ENCODE measurements at regions not wholly inside any gene's neighbourhood (a gene's known extent, or its start where the extent isn't known, plus 50 kb on each side); places are given as distances from the start of the nearest gene placed in this dataset.

DNA sequence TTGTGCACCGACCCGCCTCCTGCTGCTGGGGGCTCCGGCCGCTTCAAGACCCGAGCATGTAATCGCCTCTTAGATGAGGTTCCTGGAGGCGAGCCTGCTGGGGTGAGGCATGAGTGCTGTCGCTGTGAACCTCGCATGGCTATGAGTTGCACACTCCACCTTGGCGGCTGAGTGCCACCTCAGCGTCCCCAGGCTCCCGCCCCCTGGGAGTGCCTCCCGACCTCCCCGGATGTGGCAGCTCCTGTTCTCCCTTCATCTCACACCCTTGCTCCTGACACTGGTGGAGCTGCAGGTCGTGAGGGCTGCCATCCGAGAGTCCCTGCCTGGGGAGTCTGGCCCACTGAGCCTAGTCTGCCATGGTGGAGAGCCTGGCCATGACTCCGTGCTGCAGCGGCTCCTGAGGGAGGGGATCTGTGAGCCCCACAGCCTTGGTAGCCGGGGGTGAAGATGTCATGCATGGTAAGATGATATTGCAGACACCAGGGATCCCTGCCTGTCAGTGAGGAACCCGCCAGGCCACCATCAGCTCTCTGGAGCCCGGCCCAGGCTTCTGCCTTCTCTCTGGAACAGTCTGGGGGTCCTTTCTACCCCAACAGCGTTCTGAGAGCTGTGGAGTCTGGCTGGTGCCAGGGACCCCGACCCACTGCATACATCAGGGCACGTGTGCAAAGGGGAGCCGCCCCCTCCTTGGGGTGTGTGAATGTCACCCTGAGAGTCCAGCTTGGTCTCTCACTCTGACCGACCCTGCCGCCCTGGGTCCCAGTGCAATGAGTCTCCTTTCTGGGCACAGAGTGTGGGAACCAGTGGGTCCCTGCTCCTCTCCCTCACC, 61.6 kb upstream of the HS6ST1 start:
- DNase-seq (ENCODE audit: low read depth): no peak

GRCh38 chr2:128380961-128381938, 62.6 kb upstream of the HS6ST1 start:
- no peak for DNase-seq (ENCODE audit: low read depth)

DNA sequence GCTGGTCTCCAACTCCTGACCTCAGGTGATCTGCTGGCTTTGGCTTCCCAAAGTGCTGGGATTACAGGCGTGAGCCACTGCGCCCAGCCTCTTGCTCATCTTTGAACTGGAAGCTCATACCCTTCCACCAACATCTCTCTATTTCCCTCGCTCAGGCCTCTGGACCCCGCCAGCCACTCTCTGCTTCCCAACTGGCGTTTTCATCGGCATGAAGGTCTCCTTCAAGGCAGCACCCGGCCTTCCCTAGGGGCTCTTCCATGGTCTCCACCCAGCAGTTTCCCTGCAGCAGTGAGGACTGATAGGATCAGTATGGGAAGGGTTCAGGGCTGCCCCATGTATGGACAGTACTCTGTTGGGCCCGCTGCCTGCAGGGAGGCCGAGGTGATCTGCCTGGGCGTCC, 65.8 kb upstream of the HS6ST1 start:
- DNase-seq (ENCODE audit: low read depth): no peak

DNA sequence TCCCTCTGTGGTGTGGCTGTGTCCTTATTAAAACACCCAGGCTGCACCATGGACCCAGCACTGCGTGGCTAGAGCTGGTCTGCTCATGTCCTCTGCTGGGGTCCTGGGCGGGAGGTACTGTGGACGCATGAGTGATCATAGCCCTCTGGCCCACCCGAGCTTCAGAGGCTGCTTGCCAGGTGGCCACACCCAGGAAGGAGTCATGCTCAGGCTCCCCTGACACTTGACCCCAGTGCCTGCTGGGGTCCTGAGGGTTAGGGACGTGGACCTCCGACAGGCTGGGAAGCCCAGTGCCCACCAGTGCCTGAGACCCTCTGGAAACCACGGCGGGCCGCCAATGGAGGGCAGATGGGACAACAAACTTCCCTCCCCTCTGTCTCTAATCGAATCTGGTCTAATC, 66.3 kb upstream of the HS6ST1 start:
- DNase-seq (ENCODE audit: low read depth): no peak

DNA sequence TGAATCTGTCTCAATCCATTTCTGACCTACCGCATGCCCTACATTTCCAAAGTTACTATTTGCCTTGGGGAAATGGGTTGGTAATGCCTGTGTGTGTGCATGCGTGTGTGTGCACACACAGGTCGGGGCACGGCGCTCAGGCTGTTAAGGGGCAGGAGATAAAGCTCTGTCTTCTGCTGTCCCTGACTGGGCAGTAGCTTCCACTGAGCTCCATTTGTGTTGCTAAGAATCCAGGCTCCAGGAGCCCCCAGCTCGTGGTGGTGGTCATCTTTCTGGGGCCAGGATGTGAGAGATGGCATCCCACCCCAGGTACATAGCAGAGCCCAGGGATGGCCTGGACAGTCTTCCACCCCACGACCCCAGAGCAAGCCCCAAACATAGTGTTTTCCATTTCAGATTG, 66.7 kb upstream of the HS6ST1 start:
- no peak for DNase-seq (ENCODE audit: low read depth)

DNA sequence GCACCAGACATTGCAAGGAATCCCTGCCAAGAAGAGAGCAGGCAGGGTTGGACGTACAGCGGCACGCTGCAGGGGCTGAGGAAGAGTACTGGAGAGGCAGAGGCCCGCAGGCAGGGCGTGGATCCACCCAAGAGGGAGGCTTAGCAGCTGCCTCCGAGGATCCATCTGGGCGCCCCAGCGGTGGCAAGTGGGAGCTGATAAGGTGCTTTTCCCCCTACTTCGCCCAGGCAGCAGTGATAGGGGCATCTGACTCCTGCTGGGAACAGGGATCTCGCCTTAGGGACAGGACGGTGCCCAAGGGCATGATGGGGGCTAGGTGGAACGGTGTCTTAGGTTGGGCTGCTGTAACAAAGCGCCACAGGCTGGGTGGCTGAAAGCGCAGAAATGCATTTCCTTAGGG, 67.4 kb upstream of the HS6ST1 start:
- no peak for DNase-seq (ENCODE audit: low read depth)

DNA sequence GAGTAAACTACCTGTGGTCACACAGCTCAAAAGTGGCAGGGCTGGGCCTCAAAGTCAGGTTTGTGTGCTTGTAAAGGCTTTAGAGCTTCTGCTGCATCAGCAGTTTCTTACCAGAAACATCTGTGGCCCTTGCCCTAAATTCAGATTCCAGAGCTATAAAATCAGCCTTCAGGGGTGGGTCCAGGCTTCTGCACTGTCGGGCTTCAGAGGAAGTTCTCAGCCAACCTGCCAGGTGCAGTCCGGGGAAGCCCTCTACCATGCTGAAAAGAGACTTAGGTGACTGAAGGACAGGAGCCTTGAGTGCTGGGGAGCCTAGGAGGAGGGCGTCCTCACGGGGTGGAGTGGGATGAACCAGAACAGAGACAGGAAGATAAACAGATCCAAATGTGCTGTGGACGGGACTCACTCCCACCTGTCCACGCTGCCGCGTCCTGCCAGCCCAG, 69.9 kb upstream of the HS6ST1 start:
- DNase-seq (ENCODE audit: low read depth): no peak

GRCh38 chr2:128389388-128390086, 70.9 kb upstream of the HS6ST1 start:
- no peak for DNase-seq (ENCODE audit: low read depth)

GRCh38 chr2:128390256-128390990, 71.8 kb upstream of the HS6ST1 start:
- no peak for DNase-seq (ENCODE audit: low read depth)

DNA sequence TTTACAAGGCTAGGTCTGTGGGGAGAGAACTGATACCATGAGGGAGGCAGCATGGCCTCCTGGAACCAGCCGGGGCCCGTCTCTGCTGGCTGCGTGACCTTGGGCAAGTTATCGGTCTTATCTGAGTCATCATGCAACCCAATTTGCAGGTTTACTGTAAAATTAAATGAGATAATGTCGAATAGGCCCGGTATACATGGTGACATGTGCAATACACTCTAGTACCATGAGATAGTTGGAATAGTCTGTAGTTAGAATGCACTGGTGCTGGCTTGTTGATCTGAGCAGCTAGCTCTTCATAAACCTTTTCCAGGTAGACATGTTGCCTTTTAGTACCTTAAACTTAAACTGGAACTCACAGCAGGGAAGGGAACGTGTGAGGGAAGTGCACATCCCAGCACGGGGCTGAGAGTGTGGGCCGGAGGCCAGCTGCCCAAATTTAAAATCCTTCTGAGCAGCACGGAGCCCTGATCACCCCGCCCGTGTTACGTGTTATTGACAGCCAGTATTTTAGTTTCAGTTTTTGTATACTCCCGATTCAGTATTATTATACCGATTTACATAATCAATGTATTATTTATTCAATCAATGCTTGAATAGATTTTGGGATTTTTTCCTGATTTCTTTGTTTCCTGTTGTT, 72.4 kb upstream of the HS6ST1 start:
- no peak for DNase-seq (ENCODE audit: low read depth)

DNA sequence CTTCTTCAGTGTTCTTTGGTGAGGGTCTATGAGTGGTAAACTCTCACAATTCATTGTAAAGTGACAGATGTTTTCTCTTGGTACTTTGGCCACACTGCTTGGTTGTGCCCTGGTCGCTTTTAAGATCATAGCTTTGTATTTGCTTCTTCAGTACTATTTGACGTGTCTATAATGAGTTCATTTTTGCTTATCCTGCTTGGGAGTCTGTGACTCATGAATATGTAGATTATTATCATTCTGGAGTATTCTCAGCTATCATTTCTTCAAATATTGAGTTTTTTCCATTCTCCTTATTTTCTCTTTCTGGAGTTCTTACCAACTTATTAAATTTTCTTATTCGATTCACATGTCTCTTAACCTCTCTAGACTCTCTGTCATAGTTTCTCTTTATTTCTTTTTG, 73.0 kb upstream of the HS6ST1 start:
- DNase-seq (ENCODE audit: low read depth): no peak

- no peak for DNase-seq (ENCODE audit: low read depth)
These were observed 73.5 kb upstream of the HS6ST1 start for GRCh38 chr2:128392207-128392606.

- no peak for DNase-seq (ENCODE audit: low read depth)
These were observed 75.5 kb upstream of the HS6ST1 start for GRCh38 chr2:128394007-128394730.

GRCh38 chr2:128395196-128395595, 76.5 kb upstream of the HS6ST1 start:
- DNase-seq (ENCODE audit: low read depth): no peak

DNA sequence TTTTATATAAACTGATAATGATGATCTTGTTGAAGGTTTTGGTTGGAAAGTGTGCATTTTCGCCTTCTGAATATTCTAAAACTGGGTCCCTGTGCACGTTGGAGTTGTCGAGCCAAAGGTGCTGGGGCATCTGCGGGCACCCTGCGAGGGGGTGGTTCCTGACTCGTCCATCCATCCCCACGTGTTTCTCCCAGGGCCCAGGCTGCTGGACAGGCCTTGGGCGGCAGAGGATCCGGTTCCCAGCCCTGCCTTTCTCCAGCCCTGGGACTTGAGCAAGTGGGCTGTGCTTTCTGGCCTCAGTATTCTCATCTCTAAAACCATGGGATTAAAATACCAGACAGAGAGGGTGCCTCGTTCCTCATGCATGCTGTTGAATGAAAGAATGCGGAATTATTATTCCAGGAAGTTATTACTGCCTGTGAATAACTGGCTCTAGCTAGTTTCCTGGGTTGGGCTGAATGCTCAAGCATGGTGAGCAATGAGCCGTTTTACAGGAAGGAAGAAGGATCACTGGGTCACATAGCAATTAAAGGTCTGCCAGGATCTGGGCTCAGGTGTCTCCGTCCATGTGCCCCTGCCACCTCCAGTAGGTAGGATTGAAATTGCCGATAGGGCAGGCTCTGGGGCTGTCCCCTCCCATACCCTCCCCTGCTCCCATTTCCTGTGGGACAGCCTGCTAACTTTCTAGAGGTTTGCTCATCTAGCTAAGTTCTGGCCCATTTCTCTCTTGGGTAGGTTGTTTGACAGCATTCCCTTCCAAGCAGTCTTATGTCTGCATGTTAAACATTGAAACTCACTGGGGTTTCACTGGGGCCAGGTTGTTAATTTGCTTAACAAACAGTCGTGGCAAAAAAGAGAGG, 77.2 kb upstream of the HS6ST1 start:
- no peak for DNase-seq (ENCODE audit: low read depth)

DNA sequence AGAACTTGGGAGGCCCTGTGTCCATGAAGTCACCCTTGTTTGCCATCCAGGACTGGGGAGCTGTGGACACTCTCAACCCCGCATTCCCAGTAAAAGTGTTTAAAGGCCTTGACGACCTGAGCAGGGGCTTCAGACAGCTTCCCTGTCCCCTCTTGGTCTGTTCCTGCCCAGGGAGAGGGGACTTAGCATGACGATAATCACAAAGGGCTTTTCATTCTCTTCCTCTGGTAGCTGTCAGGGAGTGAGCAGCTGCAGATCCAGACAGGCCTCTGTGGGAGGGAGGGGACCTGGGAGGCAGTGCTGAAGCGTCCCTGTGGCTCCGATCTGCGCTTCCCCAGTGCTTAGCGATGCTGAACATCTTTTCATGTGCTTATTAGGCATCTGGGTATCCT, 77.8 kb upstream of the HS6ST1 start:
- no peak for DNase-seq (ENCODE audit: low read depth)

DNA sequence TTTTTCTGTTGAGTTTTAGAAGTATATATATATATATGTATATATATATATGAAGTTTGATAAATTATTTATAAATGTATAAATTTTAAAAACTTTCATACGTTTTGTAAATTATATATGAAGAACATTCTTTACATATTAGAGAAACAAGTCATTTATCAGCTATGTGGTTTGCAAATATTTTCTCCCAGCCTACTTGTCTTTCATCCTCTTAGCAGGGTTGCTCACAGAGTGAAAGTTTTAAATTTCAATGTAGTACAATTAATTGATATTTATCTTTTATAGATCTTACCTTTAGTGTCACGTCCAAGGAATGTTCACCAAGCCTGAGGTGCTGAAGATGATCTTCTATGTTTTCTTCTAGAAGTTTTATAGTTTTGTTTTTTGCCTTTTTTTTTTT, 78.3 kb upstream of the HS6ST1 start:
- no peak for DNase-seq (ENCODE audit: low read depth)

DNA sequence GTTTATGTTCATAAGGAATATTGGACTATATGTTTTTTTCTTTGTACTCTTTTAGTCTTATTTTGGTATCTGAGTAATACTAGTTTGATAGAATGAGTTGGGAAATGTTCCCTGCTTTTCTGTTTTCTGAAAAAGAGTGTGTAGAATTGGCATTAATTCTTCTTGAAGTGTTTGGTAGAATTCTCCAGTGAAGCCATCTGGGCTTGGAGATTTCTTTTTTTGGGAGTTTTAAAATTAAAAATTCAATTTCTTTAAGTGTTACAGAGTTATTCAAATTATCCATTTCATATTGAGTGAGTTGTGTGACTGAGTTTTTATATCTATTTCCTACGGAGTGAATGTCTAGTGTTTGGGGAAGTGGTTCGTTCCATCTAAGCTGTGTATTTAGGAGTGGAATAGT, 80.6 kb upstream of the HS6ST1 start:
- no peak for DNase-seq (ENCODE audit: low read depth)

GRCh38 chr2:128399690-128400291, 81.1 kb upstream of the HS6ST1 start:
- no peak for DNase-seq (ENCODE audit: low read depth)

Measured in RPMI7951 (cell line).